ENCODE measurements at regions not wholly inside any gene's neighbourhood (a gene's known extent, or its start where the extent isn't known, plus 50 kb on each side); places are given as distances from the start of the nearest gene placed in this dataset.
"Not testable (repeated sequence)": the region's sequence is repeated elsewhere in the genome, so short reads cannot be mapped to it uniquely, and the experiment has no call there.

DNA sequence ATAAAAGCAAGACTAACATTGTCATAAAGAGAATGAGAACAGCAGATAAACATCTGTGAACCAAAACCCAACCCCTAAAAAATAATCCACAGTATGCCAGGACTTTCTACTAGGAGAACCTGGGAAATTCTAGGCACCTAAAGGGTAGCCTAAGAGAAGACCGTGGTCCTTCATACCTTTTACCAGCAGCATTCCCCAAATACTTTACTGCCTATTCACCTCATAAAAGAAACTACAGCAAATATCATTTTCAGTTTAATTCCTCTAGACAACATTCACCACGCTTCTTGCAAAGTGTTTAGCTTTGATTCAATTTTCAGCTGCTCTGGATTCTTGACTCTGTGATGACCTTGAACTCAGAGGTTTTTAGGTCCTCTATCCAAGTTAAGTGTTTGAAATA is 1180.7 kb upstream of the B3GALT2 start:
- DNase-seq (ENCODE audit: low read depth), result no peak
- TF ChIP-seq, protein P1, sequence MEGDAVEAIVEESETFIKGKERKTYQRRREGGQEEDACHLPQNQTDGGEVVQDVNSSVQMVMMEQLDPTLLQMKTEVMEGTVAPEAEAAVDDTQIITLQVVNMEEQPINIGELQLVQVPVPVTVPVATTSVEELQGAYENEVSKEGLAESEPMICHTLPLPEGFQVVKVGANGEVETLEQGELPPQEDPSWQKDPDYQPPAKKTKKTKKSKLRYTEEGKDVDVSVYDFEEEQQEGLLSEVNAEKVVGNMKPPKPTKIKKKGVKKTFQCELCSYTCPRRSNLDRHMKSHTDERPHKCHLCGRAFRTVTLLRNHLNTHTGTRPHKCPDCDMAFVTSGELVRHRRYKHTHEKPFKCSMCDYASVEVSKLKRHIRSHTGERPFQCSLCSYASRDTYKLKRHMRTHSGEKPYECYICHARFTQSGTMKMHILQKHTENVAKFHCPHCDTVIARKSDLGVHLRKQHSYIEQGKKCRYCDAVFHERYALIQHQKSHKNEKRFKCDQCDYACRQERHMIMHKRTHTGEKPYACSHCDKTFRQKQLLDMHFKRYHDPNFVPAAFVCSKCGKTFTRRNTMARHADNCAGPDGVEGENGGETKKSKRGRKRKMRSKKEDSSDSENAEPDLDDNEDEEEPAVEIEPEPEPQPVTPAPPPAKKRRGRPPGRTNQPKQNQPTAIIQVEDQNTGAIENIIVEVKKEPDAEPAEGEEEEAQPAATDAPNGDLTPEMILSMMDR (conservative IDR thresholded peaks at IDR 0.05; ENCODE audit: low read depth, low read length), result no peak
- no peak overlapping the region for H3K4me3 ChIP-seq (ENCODE audit: low read depth, low read length)

DNA sequence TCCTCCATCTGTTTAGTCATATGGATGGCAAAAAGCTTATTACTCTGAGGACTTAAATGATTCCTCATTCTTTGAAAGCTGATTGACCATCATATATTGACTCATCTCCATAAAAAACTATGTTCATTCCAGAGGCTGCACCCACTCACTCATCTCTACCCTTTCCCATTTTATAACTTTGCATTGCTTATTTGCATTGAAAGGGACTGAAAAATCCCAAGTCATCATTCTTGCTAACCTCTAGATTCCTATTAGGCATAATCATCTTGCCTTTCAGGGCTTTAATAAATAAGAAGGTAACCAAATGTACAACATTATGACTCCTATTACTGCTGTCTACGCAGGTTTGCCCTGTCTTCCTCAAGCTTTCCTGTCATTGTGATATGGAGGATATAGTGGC is 1180.3 kb upstream of the B3GALT2 start:
- no peak for DNase-seq (ENCODE audit: low read depth)
- no peak overlapping the region for H3K4me3 ChIP-seq (ENCODE audit: low read depth, low read length)
- TF ChIP-seq, protein P1 (conservative IDR thresholded peaks at IDR 0.05; ENCODE audit: low read depth, low read length), result no peak

GRCh38 chr1:194362327-194362726 is 1175.9 kb upstream of the B3GALT2 start:
- no peak for DNase-seq (ENCODE audit: low read depth)
- TF ChIP-seq, protein P1 (conservative IDR thresholded peaks at IDR 0.05; ENCODE audit: low read depth, low read length), result no peak
- no peak overlapping the region for H3K4me3 ChIP-seq (ENCODE audit: low read depth, low read length)

DNA sequence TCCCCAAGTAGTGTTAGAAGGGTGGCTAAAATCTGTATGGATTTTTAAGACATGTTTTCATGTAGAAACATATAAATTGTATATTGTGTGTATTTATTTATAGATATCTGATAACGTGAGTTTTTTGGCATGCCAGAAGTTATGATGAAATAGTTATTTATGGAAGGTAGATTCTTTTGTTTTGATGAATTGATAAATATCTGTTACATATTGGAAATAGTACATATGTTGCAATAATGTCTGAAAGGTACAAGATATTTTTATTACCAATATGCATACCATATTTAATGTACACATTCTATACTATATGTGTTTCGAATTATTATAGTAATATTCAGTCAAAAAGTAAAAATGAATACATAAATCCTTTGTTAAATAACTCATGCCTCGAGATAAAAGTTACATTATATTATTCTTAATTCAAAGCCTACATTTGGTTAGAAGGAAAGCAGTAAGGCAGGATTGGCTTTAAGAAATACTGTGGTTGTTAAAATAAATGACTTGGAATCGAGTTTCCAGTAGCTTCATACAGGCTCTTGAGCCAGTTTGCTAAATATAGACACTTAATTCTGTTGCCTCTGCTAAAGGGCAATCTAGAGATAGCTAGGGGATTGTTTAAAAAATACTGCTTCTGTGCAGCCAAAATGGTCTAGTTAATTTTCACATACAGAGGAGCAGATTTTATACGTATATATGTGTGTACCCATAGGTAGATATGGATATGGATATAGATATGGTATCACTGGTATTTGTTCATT is 1175.1 kb upstream of the B3GALT2 start:
- no peak for DNase-seq (ENCODE audit: low read depth)
- H3K4me3 ChIP-seq (ENCODE audit: low read depth, low read length), result no peak overlapping the region
- TF ChIP-seq, protein P1 (conservative IDR thresholded peaks at IDR 0.05; ENCODE audit: low read depth, low read length), result no peak

DNA sequence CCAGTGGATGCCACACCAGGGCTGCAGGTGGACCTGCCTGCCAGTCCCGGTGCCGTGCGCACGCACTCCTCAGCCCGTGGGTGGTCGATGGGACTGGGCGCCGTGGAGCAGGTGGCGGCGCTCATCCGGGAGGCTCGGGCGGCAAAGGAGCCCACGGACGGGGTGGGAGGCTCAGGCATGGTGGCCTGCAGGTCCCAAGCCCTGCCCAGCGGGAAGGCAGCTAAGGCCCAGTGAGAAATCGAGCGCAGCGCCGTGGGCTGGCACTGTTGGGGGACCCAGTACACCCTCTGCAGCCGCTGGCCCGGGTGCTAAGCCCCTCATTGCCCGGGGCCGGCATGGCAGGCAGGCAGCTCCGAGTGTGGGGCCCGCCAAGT is 1171.8 kb upstream of the B3GALT2 start:
- TF ChIP-seq, protein P1 (conservative IDR thresholded peaks at IDR 0.05; ENCODE audit: low read depth, low read length), result no peak
- no peak for DNase-seq (ENCODE audit: low read depth)
- no peak overlapping the region for H3K4me3 ChIP-seq (ENCODE audit: low read depth, low read length)

DNA sequence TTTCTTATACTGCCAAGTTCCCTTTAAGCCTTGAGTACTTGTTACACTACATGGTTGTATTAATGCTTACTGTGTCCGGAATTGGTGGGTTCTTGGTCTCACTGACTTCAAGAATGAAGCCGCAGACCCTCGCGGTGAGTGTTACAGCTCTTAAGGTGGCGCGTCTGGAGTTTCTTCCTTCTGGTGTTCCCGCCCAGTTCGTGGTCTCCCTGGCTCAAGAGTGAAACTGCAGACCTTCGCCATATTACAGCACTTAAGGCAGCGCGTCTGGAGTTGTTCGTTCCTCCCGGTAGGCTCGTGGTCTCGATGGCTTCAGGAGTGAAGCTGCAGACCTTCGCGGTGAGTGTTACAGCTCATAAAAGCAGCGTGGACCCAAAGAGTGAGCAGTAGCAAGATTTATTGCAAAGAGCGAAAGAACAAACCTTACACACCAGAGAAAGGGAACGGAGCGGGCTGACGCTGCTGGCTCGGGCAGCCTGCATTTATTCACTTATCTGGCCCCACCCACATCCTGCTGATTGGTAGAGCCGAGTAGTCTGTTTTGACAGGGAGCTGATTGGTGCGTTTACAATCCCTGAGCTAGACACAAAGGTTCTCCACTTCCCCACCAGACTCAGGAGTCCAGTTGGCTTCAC is 1171.3 kb upstream of the B3GALT2 start:
- DNase-seq (ENCODE audit: low read depth); H3K4me3 ChIP-seq (ENCODE audit: low read depth, low read length): not testable (repeated sequence)

DNA sequence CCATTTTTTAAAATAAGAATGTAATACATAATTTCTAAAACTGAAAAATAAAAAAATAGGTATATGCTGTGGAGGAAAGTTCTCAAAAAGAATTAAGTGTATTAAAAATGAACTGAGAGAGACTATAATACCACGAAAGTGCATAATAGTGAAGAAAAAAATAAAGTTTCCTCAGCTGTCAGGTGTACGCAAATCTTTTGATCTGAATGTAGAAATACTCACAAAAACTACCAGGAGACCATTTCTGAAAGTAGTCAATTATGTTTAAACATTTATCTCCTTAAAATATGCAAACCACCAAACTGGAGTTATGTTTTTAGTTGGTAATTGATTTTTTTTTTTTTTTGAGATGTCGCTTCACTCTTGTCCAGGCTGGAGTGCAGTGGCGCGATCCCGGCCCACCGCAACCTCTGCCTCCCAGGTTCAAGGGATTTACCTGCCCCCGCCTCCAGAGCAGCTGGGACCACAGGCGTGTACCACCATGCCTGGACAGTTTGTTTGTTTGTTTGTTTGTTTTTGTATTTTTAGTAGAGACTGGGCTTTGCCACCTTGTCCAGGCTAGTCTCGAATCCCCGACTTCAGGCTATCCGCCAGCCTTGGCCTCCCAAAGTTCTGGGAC is 1169.2 kb upstream of the B3GALT2 start:
- TF ChIP-seq, protein P1 (conservative IDR thresholded peaks at IDR 0.05; ENCODE audit: low read depth, low read length), result no peak

More for the DNA sequence above, 1169.2 kb upstream of the B3GALT2 start:
- H3K4me3 ChIP-seq (ENCODE audit: low read depth, low read length), result no peak overlapping the region
- DNase-seq (ENCODE audit: low read depth), result no peak

All from epithelial cell of proximal tubule (primary cell).